ENCODE measurements at regions not wholly inside any gene's neighbourhood (a gene's known extent, or its start where the extent isn't known, plus 50 kb on each side); places are given as distances from the start of the nearest gene placed in this dataset.
A peak's percentile ranks its signal among the peaks of the same experiment; 100 is the strongest.

DNA sequence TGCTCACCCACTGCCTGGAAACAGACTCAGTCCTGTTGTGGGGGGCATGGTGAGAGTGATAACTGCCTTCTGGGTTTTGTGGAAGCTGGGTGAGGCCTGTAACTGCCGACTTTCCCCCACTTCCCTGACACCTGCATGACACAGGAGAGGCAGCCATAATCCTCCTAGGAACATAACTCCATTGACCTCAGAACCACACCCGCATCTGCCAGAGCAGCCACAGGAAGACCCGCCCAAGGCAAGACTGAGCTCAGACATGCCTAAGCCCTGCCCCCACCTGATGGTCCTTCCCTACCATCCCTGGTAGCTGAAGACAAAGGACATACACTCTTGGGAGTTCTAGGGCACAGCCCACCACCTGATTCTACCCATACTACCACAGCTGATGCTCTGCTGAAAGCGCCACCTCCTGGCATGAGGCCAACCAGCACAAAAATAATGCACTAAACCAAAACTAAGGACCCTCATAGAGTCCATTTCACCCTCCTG is 326.7 kb downstream of the RBM26 start:
- no peak for TF ChIP-seq ZNF274 (IDR thresholded peaks at IDR 0.05; ENCODE audit: borderline replicate concordance, extremely low read depth, low read length)
- TF ChIP-seq, protein P1, sequence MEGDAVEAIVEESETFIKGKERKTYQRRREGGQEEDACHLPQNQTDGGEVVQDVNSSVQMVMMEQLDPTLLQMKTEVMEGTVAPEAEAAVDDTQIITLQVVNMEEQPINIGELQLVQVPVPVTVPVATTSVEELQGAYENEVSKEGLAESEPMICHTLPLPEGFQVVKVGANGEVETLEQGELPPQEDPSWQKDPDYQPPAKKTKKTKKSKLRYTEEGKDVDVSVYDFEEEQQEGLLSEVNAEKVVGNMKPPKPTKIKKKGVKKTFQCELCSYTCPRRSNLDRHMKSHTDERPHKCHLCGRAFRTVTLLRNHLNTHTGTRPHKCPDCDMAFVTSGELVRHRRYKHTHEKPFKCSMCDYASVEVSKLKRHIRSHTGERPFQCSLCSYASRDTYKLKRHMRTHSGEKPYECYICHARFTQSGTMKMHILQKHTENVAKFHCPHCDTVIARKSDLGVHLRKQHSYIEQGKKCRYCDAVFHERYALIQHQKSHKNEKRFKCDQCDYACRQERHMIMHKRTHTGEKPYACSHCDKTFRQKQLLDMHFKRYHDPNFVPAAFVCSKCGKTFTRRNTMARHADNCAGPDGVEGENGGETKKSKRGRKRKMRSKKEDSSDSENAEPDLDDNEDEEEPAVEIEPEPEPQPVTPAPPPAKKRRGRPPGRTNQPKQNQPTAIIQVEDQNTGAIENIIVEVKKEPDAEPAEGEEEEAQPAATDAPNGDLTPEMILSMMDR (IDR thresholded peaks at IDR 0.05; ENCODE audit: control extremely low read depth in 1 of 3, insufficient read depth in 1 of 3, low read depth in 1 of 3, low read length in 3 of 3) = peak in 1 of 3 experiments; percentile 26; a peak in 1 of 4 replicates
- TF ChIP-seq EZH2 (IDR thresholded peaks at IDR 0.05; ENCODE audit: low read depth, low read length, severe bottlenecking) = no peak
- no peak for TF ChIP-seq POLR2A (IDR thresholded peaks at IDR 0.05; ENCODE audit: control extremely low read depth in 1 of 2, low read depth in 2 of 2, low read length in 2 of 2)
- no peak for TF ChIP-seq POLR2AphosphoS5 (IDR thresholded peaks at IDR 0.05; ENCODE audit: low read depth, low read length)
- TF ChIP-seq YY1 (IDR thresholded peaks at IDR 0.05; ENCODE audit: low read depth, low read length) = no peak
- TF ChIP-seq TAF1 (IDR thresholded peaks at IDR 0.05; ENCODE audit: low read depth, low read length) = no peak
- no peak for TF ChIP-seq POU5F1 (IDR thresholded peaks at IDR 0.05; ENCODE audit: low read depth, low read length)
- TF ChIP-seq GTF2F1 (IDR thresholded peaks at IDR 0.05; ENCODE audit: borderline replicate concordance, low read depth, low read length) = no peak
- no peak for TF ChIP-seq SIN3A (conservative IDR thresholded peaks at IDR 0.05 in 1 of 2, IDR thresholded peaks at IDR 0.05 in 1 of 2; ENCODE audit: low read depth in 1 of 2, low read length in 2 of 2)

Data from H1 (cell line).